ENCODE measurements at regions not wholly inside any gene's neighbourhood (a gene's known extent, or its start where the extent isn't known, plus 50 kb on each side); places are given as distances from the start of the nearest gene placed in this dataset.

GRCh38 chr5:86875539-86875938, 257.8 kb downstream of the COX7C start:
- Histone ChIP-seq H3K4me3 (ENCODE audit: low read length) (no peak overlapping the region), H4K20me1 (ENCODE audit: insufficient read depth) (no peaks in the 10 kb centered on the region), H3K36me3 (ENCODE audit: insufficient read depth, low read length) (no peaks in the 10 kb centered on the region), H3K4me2 (ENCODE audit: low read length) (no peak overlapping the region), H3K79me2 (replicated peaks; ENCODE audit: insufficient read depth, low read length) (no peaks in the 10 kb centered on the region), H3K9me3 (ENCODE audit: low read length) (no peaks in the 10 kb centered on the region), H3K27me3 (ENCODE audit: insufficient read depth, low read depth, low read length) (no peaks in the 10 kb centered on the region), H3K27ac (ENCODE audit: low read length) (no peak overlapping the region), H2AFZ (ENCODE audit: low read depth, low read length) (no peak overlapping the region), H3K9ac (ENCODE audit: low read length) (no peak overlapping the region), H3F3A (ENCODE audit: insufficient read depth, low read length, poor library complexity, severe bottlenecking) (peaks cover 4% of the 10 kb centered on the region), H3K9me2 (ENCODE audit: insufficient read depth, low read length) (no peaks in the 10 kb centered on the region)
- TF ChIP-seq RAD21 (conservative IDR thresholded peaks at IDR 0.05) = no peak

DNA sequence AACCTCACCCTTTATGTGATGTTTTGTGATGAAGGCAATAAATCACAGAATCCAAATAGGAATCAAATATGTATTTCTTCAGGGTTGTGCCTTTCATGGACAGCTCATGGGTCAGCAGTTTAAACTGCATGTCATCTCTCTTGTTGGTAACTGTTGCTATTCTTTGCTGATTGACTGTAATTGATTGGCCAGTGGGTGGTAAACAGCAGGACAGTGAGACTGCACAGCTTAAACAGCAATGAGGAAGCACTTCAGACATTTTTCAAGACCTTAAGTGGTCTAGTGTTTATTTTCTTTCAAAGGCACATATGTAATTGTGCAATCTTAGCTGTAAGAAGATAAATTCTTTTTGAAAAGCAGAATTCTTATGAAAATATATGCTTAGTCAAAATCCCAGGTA, 260.5 kb downstream of the COX7C start:
- Histone ChIP-seq H3K4me2 (ENCODE audit: low read length) (no peak overlapping the region), H3K27ac (ENCODE audit: low read length) (peak overlapping the region; percentile 17), H4K20me1 (ENCODE audit: insufficient read depth) (no peaks in the 10 kb centered on the region), H3K27me3 (ENCODE audit: insufficient read depth, low read depth, low read length) (no peaks in the 10 kb centered on the region), H3K9ac (ENCODE audit: low read length) (no peak overlapping the region), H3F3A (ENCODE audit: insufficient read depth, low read length, poor library complexity, severe bottlenecking) (peaks cover 4% of the 10 kb centered on the region), H3K9me3 (ENCODE audit: low read length) (no peaks in the 10 kb centered on the region), H3K4me3 (ENCODE audit: low read length) (no peak overlapping the region), H3K9me2 (ENCODE audit: insufficient read depth, low read length) (no peaks in the 10 kb centered on the region), H3K36me3 (ENCODE audit: insufficient read depth, low read length) (no peaks in the 10 kb centered on the region), H2AFZ (ENCODE audit: low read depth, low read length) (no peak overlapping the region), H3K79me2 (replicated peaks; ENCODE audit: insufficient read depth, low read length) (no peaks in the 10 kb centered on the region)
- TF ChIP-seq POLR2AphosphoS5 (IDR thresholded peaks at IDR 0.05) = peak; percentile 95
- TF ChIP-seq, protein P1, sequence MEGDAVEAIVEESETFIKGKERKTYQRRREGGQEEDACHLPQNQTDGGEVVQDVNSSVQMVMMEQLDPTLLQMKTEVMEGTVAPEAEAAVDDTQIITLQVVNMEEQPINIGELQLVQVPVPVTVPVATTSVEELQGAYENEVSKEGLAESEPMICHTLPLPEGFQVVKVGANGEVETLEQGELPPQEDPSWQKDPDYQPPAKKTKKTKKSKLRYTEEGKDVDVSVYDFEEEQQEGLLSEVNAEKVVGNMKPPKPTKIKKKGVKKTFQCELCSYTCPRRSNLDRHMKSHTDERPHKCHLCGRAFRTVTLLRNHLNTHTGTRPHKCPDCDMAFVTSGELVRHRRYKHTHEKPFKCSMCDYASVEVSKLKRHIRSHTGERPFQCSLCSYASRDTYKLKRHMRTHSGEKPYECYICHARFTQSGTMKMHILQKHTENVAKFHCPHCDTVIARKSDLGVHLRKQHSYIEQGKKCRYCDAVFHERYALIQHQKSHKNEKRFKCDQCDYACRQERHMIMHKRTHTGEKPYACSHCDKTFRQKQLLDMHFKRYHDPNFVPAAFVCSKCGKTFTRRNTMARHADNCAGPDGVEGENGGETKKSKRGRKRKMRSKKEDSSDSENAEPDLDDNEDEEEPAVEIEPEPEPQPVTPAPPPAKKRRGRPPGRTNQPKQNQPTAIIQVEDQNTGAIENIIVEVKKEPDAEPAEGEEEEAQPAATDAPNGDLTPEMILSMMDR (IDR thresholded peaks at IDR 0.05; ENCODE audit: poor library complexity, severe bottlenecking) = no peak
- peak; percentile 49 for TF ChIP-seq REST (IDR thresholded peaks at IDR 0.05; ENCODE audit: borderline replicate concordance)
- peak; percentile 78 for TF ChIP-seq EP300 (conservative IDR thresholded peaks at IDR 0.05; ENCODE audit: poor library complexity, severe bottlenecking)
- TF ChIP-seq TAF1 (IDR thresholded peaks at IDR 0.05; ENCODE audit: low read depth) = no peak
- TF ChIP-seq MXI1 (conservative IDR thresholded peaks at IDR 0.05; ENCODE audit: poor library complexity, severe bottlenecking) = peak; percentile 26
- TF ChIP-seq RAD21 (conservative IDR thresholded peaks at IDR 0.05) = no peak
- TF ChIP-seq EZH2 (IDR thresholded peaks at IDR 0.05; ENCODE audit: borderline replicate concordance, insufficient read depth, low read length, poor library complexity, severe bottlenecking) = no peak
- TF ChIP-seq SMC3 (conservative IDR thresholded peaks at IDR 0.05; ENCODE audit: poor library complexity) = no peak

GRCh38 chr5:86879086-86879485, 261.3 kb downstream of the COX7C start:
- Histone ChIP-seq H3K9ac (ENCODE audit: low read length) (no peak overlapping the region), H2AFZ (ENCODE audit: low read depth, low read length) (no peak overlapping the region), H3K79me2 (replicated peaks; ENCODE audit: insufficient read depth, low read length) (no peaks in the 10 kb centered on the region), H3K36me3 (ENCODE audit: insufficient read depth, low read length) (no peaks in the 10 kb centered on the region), H3F3A (ENCODE audit: insufficient read depth, low read length, poor library complexity, severe bottlenecking) (peaks cover 4% of the 10 kb centered on the region), H3K4me2 (ENCODE audit: low read length) (no peak overlapping the region), H3K4me3 (ENCODE audit: low read length) (no peak overlapping the region), H3K9me2 (ENCODE audit: insufficient read depth, low read length) (no peaks in the 10 kb centered on the region), H4K20me1 (ENCODE audit: insufficient read depth) (no peaks in the 10 kb centered on the region), H3K27me3 (ENCODE audit: insufficient read depth, low read depth, low read length) (no peaks in the 10 kb centered on the region), H3K27ac (ENCODE audit: low read length) (peak overlapping the region; percentile 17), H3K9me3 (ENCODE audit: low read length) (no peaks in the 10 kb centered on the region)
- TF ChIP-seq EZH2 (IDR thresholded peaks at IDR 0.05; ENCODE audit: borderline replicate concordance, insufficient read depth, low read length, poor library complexity, severe bottlenecking) = no peak
- TF ChIP-seq, protein P1 (IDR thresholded peaks at IDR 0.05; ENCODE audit: poor library complexity, severe bottlenecking) = no peak
- no peak for TF ChIP-seq RAD21 (conservative IDR thresholded peaks at IDR 0.05)
- no peak for TF ChIP-seq MXI1 (conservative IDR thresholded peaks at IDR 0.05; ENCODE audit: poor library complexity, severe bottlenecking)
- no peak for TF ChIP-seq POLR2AphosphoS5 (IDR thresholded peaks at IDR 0.05)

Data from neural cell (in vitro differentiated cells).